DND-41 (cell line): ENCODE measurements at regions not wholly inside any gene's neighbourhood (a gene's known extent, or its start where the extent isn't known, plus 50 kb on each side); places are given as distances from the start of the nearest gene placed in this dataset.

Experiments
- EZH2 ChIP-seq: IDR thresholded peaks from 3 replicates; pipeline ENCODE4 v1.6.1; 2012; ENCODE audit warnings: borderline replicate concordance, low read depth, mild to moderate bottlenecking, moderate library complexity, low read length, inconsistent platforms; ENCODE audit not compliant: severe bottlenecking
- TF ChIP-seq, protein P1 (sequence below): IDR thresholded peaks from 2 replicates; pipeline ENCODE4 v1.5.1; 2012; ENCODE audit warnings: borderline replicate concordance, low read length, moderate library complexity, mild to moderate bottlenecking; ENCODE audit not compliant: poor library complexity, severe bottlenecking; ENCODE audit errors: extremely low read depth

DNA sequence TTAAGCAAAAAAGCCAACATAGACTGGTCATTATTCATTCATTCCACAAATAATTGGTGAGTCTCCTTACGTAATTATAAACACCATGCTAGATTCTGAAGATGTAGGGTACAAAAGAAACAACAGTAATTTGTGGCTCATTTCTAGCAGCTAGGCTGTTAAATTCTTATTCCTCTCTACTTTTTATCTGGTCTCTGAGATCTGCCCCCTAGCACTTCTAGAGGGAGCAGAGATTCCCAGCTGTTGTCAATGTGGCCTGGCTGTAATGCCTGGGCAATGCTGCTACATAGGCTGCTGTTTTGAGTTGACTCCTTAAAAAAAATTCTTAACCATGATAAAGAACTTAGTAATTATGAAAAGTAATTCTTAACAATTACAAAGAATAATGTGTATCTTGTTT, 434.9 kb upstream of the THRB start:
- TF ChIP-seq, protein P1, sequence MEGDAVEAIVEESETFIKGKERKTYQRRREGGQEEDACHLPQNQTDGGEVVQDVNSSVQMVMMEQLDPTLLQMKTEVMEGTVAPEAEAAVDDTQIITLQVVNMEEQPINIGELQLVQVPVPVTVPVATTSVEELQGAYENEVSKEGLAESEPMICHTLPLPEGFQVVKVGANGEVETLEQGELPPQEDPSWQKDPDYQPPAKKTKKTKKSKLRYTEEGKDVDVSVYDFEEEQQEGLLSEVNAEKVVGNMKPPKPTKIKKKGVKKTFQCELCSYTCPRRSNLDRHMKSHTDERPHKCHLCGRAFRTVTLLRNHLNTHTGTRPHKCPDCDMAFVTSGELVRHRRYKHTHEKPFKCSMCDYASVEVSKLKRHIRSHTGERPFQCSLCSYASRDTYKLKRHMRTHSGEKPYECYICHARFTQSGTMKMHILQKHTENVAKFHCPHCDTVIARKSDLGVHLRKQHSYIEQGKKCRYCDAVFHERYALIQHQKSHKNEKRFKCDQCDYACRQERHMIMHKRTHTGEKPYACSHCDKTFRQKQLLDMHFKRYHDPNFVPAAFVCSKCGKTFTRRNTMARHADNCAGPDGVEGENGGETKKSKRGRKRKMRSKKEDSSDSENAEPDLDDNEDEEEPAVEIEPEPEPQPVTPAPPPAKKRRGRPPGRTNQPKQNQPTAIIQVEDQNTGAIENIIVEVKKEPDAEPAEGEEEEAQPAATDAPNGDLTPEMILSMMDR, result no peak
- TF ChIP-seq EZH2, result no peak
